Central memory CD8-positive, alpha-beta T cell (primary cell): ENCODE measurements at regions not wholly inside any gene's neighbourhood (a gene's known extent, or its start where the extent isn't known, plus 50 kb on each side); places are given as distances from the start of the nearest gene placed in this dataset.

ENCODE experiments used
- ATAC-seq: fragments of 150-1000 bp; cut with Tn5 transposase; replicated peaks from 2 replicates; pipeline ENCODE4 v1.10.0; 2022; ENCODE audit warnings: mild to moderate bottlenecking, moderate FRiP score, moderate number of reproducible peaks; ENCODE audit not compliant: poor library complexity, severe bottlenecking; ENCODE audit errors: extremely low read depth
- DNase-seq, 2 donors: peaks; one replicate each; pipeline ENCODE4 v3.0.0; 2021; ENCODE audit warnings: low spot score in 2 of 2
- H3K27ac Mint-ChIP-seq: one replicate; pipeline ENCODE4 v1.8.0; 2022; ENCODE audit warnings: low read depth, mild to moderate bottlenecking, moderate library complexity, mixed read lengths
- H3K27me3 Mint-ChIP-seq: one replicate; pipeline ENCODE4 v1.8.0; 2022; ENCODE audit warnings: mixed read lengths
- H3K36me3 Mint-ChIP-seq: one replicate; pipeline ENCODE4 v1.8.0; 2022; ENCODE audit warnings: mild to moderate bottlenecking, moderate library complexity, mixed read lengths; ENCODE audit not compliant: insufficient read depth
- H3K4me1 Mint-ChIP-seq: one replicate; pipeline ENCODE4 v1.8.0; 2022; ENCODE audit warnings: mixed read lengths
- H3K4me3 Mint-ChIP-seq: one replicate; pipeline ENCODE4 v1.8.0; 2022; ENCODE audit warnings: mild to moderate bottlenecking, moderate library complexity, mixed read lengths
- H3K9me3 Mint-ChIP-seq: one replicate; pipeline ENCODE4 v1.8.0; 2022; ENCODE audit warnings: mixed read lengths

DNA sequence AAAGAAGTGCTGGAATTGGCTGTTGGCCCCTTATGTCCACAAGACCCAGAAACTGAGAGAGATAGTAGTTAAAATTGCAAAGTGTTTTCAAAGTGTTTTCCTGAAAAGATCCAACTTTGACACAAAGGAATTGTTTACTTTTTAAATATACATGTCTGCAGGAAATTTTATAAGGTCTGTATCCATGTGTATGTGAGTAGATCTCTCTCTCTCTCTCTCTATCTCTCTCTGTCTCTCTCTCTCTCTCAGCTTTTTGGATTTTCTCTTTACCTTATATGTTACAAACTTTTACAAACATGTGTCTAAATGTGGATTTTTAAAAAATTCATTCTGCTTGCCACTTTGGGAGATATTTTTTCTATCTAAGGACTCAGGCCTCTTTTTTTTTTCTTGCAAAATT is 358.6 kb downstream of the SIPA1L2 start:
- Mint-ChIP-seq H3K9me3 (no peaks in the 10 kb centered on the region), H3K27ac (no peak overlapping the region), H3K36me3 (no peaks in the 10 kb centered on the region), H3K4me3 (no peak overlapping the region), H3K4me1 (no peaks in the 10 kb centered on the region), H3K27me3 (peaks cover 30% of the 10 kb centered on the region)
- DNase-seq (no peak), ATAC-seq (no peak)

- DNase-seq = no peak
- Mint-ChIP-seq H3K4me1 (no peaks in the 10 kb centered on the region), H3K36me3 (no peaks in the 10 kb centered on the region), H3K4me3 (no peak overlapping the region), H3K27me3 (peaks cover 26% of the 10 kb centered on the region), H3K9me3 (no peaks in the 10 kb centered on the region), H3K27ac (no peak overlapping the region)
- no peak for ATAC-seq
Observed at GRCh38 chr1:232269988-232270387, 359.9 kb downstream of the SIPA1L2 start.

DNA sequence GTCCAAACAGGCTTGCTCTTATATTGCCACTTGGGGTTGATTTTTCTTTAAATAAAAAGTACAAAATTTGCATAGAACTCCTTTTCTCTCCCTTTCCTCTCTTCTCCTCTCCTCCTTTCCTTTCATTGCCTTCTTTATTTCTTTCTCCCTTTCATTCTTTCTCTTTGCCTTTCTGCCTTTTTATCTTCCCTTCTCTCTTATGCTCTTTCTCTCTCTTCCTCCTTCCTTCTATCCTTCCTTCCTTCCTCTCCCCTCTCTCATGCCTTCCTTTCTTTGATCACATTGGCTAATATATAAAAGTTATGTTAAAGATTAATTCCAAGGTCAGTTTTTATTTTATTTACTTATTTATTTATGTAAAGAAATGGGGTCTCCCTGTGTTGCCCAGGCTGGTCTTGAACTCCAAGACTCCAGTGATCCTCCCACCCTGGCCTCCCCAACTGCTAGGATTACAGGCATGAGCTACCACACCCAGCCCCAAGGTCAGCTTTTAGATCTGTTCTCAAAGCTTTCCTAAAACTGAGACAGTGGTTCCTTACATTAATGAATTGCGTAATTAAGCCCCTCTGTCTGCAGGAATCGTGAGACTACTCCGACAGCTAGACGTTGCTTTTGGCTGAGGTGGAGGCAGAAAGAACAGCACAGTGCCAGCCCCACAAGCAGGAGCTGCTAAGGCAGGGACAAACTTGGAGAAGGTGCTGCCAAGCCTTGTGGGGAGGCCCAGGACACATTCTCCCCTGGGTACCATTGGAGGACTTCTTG is 361.9 kb downstream of the SIPA1L2 start:
- Mint-ChIP-seq H3K9me3 (no peaks in the 10 kb centered on the region), H3K27ac (no peak overlapping the region), H3K27me3 (peaks cover 28% of the 10 kb centered on the region), H3K36me3 (peaks cover 2% of the 10 kb centered on the region), H3K4me3 (no peak overlapping the region), H3K4me1 (no peaks in the 10 kb centered on the region)
- DNase-seq (no peak), ATAC-seq (no peak)

DNA sequence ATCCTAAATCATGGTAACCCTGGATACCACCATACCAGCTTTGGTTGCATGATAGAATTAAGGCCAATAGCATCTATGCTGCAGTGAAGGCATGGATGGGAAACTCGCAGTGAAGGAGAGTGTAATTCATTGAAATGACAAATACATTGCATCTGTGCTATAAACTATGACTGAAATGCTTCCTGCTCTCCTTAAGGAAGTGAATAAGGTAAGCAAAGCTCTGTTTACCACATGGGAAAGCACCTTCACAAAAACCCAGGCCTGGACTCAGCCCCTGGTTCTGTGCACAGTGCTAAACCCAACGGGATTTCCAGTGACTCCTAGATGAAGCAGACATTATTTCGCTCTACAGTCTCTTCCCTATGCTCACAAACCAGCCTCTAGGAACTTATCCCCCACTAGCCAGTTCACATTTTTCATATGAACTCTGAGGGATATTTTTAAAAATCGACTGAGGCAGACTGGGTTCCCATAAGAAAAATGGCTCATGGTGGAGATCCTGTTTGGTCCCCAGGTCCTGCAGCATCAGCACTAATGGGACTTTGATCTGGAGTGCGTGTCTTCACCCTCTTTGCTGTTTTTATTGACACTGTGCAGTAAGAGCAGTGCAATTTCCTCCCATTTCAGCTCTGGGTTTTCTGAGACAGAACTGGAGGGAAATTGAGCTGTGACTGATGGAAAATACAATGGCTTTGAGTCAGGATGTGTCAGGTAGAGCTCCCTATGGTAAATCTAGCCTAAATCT is 362.7 kb downstream of the SIPA1L2 start:
- no peaks in the 10 kb centered on the region for H3K9me3 Mint-ChIP-seq
- H3K36me3 Mint-ChIP-seq = peaks cover 2% of the 10 kb centered on the region
- no peak overlapping the region for H3K27ac Mint-ChIP-seq
- DNase-seq = no peak
- ATAC-seq = no peak
- peaks cover 21% of the 10 kb centered on the region for H3K27me3 Mint-ChIP-seq
- no peaks in the 10 kb centered on the region for H3K4me1 Mint-ChIP-seq
- H3K4me3 Mint-ChIP-seq = no peak overlapping the region

DNA sequence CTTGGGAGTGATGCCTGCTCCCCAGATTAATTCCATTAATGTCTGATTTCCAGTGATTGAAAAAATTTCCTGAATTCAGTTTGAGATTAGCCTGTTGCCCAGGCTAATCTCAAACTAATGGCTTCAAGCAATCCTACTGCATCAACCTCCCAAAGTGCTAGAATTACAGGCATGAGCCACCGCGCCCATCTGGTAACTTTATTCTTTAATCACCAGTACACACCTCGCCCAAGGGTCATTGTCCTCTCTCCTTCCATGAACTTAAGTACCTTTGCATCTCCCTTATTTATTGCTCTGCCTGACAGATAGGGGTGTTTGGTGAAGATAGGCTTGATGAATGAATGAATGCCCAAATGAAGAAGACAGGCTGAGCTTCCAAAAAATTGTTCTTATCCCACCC is 366.5 kb downstream of the SIPA1L2 start:
- Mint-ChIP-seq H3K27me3 (peaks cover 26% of the 10 kb centered on the region), H3K9me3 (no peaks in the 10 kb centered on the region), H3K36me3 (peaks cover 2% of the 10 kb centered on the region), H3K27ac (no peak overlapping the region), H3K4me3 (no peak overlapping the region), H3K4me1 (peaks cover 5% of the 10 kb centered on the region)
- DNase-seq = no peak
- ATAC-seq = no peak

DNA sequence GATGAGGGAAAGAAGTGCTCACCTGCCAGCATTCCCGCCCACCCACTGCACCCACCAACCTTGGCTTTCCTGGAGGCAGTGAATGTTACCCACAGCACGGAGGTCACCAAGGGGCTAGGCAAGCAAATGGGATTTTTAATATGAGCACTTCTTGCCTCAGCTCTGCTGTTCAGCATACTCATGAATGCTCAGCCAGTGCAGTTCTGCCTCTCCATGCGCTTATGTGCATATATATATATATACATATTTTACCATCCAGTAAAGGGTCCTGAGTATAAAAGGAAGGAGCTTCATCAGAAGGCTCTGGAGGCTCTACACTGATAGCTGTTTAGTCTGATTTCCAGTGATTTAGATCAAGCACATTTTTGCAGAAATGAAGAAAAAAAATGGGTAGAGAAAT is 366.9 kb downstream of the SIPA1L2 start:
- Mint-ChIP-seq H3K4me1 (peaks cover 5% of the 10 kb centered on the region), H3K9me3 (no peaks in the 10 kb centered on the region), H3K4me3 (no peak overlapping the region), H3K27me3 (peaks cover 31% of the 10 kb centered on the region), H3K36me3 (peaks cover 2% of the 10 kb centered on the region), H3K27ac (no peak overlapping the region)
- ATAC-seq = no peak
- DNase-seq = no peak

- Mint-ChIP-seq H3K27ac (no peak overlapping the region), H3K4me3 (no peak overlapping the region), H3K36me3 (peaks cover 2% of the 10 kb centered on the region), H3K27me3 (peaks cover 40% of the 10 kb centered on the region), H3K9me3 (no peaks in the 10 kb centered on the region), H3K4me1 (peaks cover 5% of the 10 kb centered on the region)
- ATAC-seq (no peak), DNase-seq (no peak)
Observed at GRCh38 chr1:232260861-232261260, 369.1 kb downstream of the SIPA1L2 start.

DNA sequence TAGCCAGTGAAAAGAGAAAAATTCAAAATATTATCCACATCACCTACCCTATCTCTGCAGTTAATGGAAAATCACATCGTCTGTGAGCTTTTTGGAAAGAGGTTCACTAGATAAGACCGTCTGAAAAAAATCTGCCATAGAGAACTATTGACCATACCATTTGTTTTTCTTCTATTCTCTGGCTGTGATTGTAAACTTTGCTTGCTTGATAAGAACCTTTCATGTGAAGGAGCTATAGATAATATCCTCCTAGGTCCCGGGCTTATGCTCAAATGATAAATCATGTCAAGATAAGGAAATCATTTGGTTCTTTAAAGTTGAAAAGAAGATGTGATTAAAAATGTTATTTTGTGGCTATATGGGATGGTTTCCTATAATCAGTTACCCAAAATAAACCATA is 369.9 kb downstream of the SIPA1L2 start:
- peaks cover 5% of the 10 kb centered on the region for H3K4me1 Mint-ChIP-seq
- ATAC-seq (no peak), DNase-seq (no peak)
- no peaks in the 10 kb centered on the region for H3K9me3 Mint-ChIP-seq
- peaks cover 2% of the 10 kb centered on the region for H3K36me3 Mint-ChIP-seq
- H3K4me3 Mint-ChIP-seq = no peak overlapping the region
- peaks cover 40% of the 10 kb centered on the region for H3K27me3 Mint-ChIP-seq
- H3K27ac Mint-ChIP-seq = no peak overlapping the region

DNA sequence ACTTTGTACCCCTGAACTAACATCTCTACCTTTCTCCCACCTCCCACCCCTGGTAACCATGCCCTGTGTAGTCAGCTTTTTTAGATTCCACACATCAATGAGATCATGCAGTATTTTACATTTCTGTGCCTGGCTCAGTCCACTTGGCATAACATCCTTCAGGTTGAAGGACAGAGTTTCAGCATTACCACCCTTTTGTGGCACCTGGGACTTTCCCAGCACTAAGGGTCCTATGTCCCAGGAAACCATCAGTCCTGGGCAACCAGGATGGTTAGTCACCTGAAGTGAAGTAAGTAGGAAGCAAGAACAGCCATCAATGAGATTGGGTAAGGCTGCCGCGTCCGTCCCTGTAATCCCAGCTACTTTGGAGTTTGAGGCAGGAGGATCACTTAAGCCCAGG is 370.6 kb downstream of the SIPA1L2 start:
- H3K27me3 Mint-ChIP-seq = peaks cover 35% of the 10 kb centered on the region
- no peaks in the 10 kb centered on the region for H3K9me3 Mint-ChIP-seq
- no peak overlapping the region for H3K27ac Mint-ChIP-seq
- DNase-seq (no peak), ATAC-seq (no peak)
- H3K36me3 Mint-ChIP-seq = peaks cover under 1% of the 10 kb centered on the region
- H3K4me1 Mint-ChIP-seq = peaks cover 5% of the 10 kb centered on the region
- no peak overlapping the region for H3K4me3 Mint-ChIP-seq

- no peak for DNase-seq
- no peak overlapping the region for H3K27ac Mint-ChIP-seq
- no peaks in the 10 kb centered on the region for H3K9me3 Mint-ChIP-seq
- H3K36me3 Mint-ChIP-seq = no peaks in the 10 kb centered on the region
- no peaks in the 10 kb centered on the region for H3K4me1 Mint-ChIP-seq
- H3K4me3 Mint-ChIP-seq = no peak overlapping the region
- no peak for ATAC-seq
- peaks cover 63% of the 10 kb centered on the region for H3K27me3 Mint-ChIP-seq
Observed at GRCh38 chr1:232252546-232253118, 377.3 kb downstream of the SIPA1L2 start.

DNA sequence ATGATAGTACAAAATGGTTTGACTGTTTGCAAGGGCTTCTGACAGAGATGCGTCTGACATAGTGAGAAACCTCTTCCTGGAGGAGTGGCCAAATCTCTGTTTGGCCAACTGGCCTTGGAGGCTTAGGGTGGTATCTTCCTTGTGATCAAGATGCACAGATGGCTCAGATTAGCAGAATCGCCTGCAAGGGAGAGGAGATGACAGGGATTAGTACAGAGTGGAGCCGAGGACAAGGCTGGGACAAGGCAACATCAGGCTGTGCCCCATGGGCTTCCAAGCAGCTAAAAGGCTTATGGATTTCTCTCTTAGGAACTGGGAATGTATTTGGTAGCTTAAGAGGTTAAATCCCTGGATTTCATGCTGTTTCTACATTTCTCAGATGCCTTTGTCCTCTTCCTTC is 379.1 kb downstream of the SIPA1L2 start:
- ATAC-seq (no peak), DNase-seq (no peak)
- Mint-ChIP-seq H3K9me3 (no peaks in the 10 kb centered on the region), H3K4me3 (no peak overlapping the region), H3K27me3 (peaks cover 75% of the 10 kb centered on the region), H3K36me3 (no peaks in the 10 kb centered on the region), H3K27ac (no peak overlapping the region), H3K4me1 (no peaks in the 10 kb centered on the region)

DNA sequence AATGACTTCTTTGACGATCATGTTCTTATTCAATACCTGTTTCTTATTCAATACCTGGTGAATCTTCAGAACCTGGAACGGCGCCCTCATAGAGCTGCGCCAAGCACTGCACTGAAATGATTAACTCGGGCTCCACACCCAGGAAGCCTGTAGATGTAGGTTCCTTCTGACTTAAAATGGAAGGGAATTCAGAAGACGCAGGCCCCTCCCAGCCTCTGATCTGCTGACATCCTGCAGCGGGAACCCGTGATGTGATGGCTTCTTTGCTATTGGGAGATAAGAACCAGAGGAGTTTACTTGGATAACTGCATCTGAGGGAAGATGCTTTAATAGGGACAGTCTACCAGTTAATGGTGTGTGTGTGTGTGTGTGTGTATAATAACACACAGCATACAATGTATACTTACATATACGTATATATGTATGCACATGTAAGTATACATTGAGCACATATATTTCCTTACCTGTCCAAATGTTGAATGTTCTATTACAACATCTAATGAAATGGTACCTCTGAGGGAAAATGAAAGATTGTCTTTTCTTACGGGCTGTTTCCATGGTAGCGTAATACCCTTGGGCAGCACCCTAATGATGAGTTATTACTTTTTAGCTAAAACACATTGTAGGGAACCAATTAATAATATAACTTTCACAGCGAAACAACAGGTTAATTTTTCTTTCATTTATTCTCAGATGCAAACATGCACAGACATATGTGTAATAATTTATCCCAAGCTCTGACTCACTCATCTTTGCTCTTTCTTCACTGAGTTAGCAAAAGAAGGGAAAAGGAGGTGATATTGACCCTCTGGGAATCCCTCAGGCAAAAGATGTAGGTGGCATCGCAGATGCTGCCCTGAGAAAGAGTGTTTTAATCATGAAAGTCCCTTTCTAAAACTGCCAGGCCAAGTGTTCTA is 379.8 kb downstream of the SIPA1L2 start:
- peaks cover 82% of the 10 kb centered on the region for H3K27me3 Mint-ChIP-seq
- H3K27ac Mint-ChIP-seq = no peak overlapping the region
- no peak for DNase-seq
- no peaks in the 10 kb centered on the region for H3K9me3 Mint-ChIP-seq
- H3K36me3 Mint-ChIP-seq = no peaks in the 10 kb centered on the region
- no peak for ATAC-seq
- H3K4me1 Mint-ChIP-seq = no peaks in the 10 kb centered on the region
- H3K4me3 Mint-ChIP-seq = no peak overlapping the region
